HG03460 (cell line): ENCODE measurements at regions not wholly inside any gene's neighbourhood (a gene's known extent, or its start where the extent isn't known, plus 50 kb on each side); places are given as distances from the start of the nearest gene placed in this dataset.
A peak's percentile ranks its signal among the peaks of the same experiment; 100 is the strongest.

ENCODE experiments used
- ATAC-seq: cut with Tn5 transposase; IDR thresholded peaks from one replicate; pipeline ENCODE4 v1.9.1; 2021; ENCODE audit not compliant: unreplicated experiment

DNA sequence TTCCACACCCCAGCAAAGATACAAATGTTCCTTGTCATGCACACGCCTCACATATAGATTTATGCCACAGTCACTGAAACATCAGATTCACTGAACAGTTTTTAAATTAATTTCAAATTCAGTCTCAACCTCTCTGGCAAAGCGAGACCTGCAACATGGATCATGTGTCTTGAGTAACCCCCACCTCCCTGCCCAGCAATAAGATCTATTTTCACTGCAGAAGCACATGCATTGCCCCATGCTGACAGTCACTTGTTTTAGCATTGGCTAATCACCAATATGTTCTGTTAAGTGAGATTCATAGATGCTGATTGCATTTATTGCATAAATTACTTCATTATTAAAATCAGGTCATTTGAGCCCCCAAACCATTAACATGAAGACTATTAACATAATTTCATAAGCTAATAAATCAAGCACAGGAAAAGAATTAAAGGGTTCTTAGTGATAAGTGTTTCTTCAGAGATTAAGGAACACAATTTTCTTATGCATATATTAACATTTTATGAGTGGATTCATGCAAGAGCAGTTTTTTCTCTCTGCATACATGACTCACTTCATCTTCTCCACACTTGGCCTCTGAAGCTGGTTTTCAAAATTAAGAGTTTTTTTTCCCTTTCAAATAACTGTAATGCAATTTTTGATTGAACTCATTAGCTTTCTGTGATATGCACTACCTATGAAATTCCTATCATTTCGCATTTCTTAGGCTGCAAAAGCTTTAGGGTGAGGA is 173.2 kb upstream of the SOX4 start:
- ATAC-seq, result no peak

DNA sequence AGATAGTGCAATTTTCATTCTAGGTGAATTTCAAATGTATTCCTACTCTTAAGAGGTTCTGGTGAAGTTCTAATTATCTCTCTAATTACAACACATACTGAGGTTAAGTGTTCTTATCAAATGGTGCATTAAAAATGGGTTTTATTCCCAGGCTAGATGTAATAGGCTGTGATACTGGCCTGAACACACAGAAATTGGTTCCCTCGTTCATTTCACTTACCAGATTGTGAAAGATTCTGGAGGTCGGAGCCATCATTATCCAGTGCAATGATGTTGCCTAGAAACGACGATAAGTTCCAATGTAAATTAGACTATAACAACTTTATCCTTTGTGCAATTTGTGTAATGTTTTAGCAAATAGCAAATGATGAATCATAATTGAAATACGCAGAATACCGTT is 172.6 kb upstream of the SOX4 start:
- no peak for ATAC-seq

DNA sequence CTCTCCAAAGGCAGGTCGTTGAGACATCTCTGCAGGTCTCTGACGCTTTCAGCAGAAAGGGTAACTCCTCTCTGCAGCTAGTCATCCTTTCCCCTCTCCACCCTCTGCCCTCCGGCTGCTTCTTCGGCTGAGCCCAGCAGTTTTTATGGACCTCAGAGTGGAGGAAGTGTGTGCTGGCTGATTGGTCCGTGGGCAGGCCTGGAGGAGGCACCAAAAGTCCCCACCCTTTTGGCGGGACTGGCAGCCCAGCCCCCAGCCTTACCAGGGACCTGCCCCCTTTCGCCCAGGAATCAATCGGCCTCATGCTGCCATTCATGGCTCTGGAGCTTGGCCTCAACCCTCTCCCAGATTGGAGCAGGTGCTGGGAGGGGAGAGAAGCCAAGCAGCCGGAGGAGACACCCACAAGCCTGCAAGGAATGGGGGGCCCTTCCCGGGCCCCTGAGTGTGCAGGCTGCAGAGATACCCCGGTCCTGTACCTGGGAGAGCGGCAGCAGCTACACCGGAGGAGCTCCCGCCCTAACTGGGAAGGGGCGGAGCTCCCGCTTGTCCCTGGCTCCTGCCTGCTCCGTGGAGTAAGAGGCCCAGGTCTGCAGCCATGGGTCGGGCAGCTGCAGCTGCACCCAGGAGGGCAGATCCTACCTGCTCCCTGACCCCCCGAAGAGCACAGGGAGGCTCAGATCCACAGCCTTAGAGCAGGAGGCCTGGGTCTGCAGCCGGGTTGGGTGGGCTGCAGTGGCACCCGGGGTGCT is 170.3 kb upstream of the SOX4 start:
- ATAC-seq, result no peak

DNA sequence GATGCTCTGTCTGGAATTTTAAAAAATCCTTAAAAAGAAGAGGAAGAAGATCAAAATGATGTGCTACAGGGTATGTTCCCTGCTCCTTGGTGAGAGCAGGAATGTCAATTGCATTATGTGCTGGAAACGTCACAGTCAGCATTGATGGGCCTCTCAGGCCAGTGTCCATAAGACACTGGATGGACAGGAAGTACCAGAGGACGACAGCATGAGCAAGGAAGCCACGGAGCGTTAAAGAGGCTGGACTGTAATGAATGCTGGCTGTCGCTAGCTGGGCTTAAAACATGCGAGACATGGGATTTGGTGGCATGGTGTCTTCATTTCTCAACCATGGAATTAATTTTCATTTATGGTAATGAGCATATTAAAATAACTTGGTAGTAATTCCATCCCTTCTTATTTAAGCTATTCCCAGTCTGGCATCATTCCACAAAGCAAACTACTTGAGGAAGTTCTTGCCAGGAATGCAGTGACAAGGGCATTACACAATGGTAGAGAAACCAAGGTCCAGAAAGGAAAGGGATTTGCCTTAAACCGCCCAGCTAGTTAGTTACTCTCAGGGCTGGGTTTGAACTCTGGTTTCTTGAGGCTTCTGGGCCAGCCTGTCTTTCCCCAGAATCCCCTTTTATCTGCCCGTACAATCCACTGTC is 166.6 kb upstream of the SOX4 start:
- no peak for ATAC-seq

DNA sequence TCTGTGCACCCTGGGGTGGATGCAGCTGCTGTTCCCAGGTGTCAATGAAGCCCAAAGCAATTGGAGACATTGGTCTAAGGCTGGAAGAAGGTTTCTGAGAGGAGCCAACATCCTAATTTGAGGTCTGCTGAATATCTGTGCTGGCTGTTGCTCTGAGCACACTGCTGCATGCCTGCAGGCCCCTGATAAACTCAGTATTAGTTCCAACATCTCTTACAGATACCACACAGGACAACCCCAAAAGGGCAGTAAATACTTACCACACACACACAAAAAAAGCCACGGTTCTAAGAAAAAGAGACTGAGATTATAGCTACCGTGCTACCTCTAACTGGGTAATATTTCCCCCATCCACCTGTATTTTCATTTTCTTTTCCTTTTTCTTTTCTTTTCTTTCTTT is 164.3 kb upstream of the SOX4 start:
- ATAC-seq, result no peak

DNA sequence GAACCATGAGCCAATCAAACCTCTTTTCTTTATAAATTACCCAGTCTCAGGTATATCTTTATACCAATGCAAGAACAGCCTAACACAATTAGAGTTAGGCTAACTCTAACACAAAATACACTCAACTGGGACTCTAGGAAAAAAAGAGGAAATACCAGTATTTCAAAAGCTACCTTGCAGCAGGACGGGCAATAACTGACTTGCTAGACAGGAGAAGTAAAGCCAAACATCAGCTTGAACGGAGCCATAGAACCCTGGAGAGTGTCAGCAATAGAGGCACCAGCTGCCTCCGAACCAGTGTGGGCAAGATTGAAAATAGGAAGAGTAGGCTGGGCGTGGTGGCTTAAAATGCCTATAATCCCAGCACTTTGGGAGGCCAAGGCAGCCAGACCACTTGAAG is 162.0 kb upstream of the SOX4 start:
- no peak for ATAC-seq

DNA sequence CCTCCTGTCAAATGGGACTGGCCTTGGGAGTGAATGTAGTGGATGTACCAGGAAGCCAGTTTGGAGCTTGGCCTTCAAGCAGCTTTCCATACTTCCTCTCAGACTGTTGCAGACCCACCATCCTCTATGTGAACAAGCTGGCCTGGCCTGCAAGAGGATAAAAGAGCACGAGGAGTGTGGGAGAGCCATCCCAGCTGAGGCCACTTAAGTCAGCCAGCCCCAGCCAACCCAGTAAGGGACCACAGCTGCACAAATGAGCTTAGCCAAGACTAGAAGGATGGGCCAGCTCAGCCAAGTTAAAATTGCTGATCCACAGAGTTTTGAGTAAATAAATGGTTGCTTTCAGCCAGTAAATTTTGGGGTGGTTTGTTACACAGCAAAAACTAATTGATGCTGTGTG is 156.9 kb upstream of the SOX4 start:
- no peak for ATAC-seq

DNA sequence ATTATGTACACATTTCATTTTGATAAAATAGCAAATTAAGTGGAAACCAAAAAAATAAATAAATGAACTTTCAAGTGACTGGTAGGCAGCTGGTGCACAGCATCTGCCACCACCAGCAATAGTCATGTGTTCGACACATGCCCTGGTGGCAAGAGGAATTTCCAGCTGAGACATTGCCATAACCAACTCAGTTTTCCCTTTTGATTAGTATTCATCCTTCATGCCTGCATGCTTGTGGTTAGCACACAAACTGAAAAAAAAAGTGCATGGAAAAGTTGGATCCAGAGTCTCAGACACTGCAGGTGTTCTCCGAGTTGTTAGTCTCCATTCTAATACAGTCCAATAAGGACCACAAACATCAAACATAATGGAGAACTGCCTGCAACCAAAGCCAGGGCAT is 156.0 kb upstream of the SOX4 start:
- ATAC-seq, result no peak

DNA sequence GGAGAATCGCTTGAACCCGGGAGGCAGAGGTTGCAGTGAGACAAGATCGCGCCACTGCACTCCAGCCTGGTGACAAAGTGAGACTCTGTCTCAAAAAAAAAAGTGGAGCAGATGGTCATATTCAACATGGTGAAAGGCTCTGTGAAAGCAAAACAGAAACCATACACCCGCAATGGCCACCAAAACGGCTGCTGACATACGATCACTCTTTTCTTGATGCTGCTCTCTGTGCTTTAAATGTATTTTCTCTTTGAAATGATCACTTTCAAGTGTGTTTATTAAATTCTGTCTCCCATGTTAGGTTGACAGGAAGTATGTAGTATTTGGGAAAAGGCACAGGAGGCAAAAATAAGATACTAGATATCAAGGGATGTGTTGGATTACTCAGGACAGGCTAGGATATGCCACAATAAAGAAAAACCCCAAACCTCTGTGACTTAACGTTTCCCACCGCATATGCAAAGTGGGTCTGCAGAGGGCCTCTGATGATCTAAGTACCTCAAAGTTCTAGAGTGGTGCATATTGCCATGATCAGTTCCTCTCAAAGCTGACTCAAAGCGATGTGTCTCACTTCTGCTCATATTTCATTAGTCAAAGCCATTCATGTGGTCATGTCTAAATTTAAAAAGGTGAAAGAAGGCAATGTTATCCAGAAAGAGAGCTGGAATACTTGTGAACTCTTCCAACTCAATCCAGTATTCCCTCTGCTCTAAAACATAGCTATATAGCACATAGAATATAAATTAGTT is 155.1 kb upstream of the SOX4 start:
- peak; percentile 97 for ATAC-seq

DNA sequence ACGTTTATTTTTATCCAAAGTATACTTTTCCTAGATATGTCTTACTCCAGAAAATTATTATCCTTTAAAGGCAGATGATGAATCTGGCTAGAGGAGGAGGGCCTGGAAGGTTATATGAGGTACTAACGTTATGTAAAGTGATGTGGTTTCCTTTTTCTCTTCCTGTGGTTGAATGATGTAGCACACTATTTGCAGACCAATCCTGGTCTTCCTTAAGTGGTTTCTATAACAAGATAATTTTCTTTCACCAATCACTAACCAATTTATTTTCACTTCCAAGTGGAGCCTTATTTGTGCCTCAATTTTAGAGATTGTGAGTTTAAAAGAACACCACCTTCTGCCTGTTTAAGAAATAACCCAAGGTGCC is 154.6 kb upstream of the SOX4 start:
- ATAC-seq, result peak; percentile 51

DNA sequence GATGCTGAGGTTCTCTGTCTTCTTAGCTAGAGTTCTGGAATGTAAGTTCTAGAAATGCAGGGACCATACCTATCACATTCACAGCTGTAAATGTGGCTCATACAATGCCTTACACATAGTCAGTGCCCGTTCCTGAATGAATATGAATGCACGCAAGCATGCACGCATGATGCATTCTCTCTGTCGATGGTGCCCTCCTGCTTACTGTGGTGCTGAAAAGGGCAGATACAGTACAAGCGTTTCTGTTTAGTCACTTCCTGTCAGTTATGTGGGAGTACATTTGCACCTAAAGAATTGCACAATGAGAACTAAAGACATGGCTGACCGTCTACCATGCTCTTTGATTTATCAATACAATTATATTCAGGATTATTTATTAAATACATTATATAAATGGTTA is 152.2 kb upstream of the SOX4 start:
- ATAC-seq, result no peak

DNA sequence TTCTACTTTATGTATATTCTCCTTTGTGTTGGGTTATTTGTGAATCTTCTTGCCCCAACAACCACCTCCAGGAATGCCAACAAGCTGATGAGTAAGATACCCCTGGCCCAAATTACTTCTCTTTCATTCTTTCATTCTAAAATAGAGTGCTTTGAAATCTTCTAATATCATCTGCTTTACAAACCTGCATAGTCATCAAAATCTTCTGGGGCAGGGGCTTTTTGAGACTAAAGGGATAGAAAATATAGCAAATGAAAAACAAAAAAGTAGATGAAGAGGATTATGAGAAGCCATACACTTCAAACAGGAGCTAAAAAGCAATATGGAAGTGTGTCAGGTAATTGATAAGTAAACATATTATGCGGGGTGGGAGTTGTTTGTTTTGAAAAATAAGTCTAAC is 150.7 kb upstream of the SOX4 start:
- ATAC-seq, result no peak

DNA sequence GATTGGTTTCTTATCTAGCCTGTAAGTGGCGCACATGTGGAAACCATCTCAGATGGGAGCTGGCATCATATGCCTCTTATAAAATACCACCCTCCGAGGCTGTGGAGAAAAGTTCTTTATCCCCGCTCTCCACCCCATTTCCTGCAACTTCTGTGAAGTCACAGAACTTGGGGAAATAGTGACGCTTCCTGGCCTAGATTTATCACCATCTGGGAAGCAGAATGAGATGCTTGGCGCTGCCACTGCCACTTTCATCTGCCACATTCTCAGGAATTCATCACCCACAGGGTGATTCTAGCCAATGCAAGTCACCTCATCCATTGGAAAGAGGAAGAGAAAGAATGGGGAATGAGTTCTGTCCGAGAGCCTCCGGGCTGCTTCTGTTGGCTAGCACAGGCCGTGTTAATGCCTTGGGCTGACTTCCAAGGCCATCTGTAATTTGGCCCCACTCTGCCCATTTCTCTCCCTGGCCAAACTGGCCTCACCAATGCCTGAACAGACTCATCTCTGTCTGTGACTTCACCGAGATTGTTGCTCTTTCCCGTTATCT is 148.8 kb upstream of the SOX4 start:
- no peak for ATAC-seq

DNA sequence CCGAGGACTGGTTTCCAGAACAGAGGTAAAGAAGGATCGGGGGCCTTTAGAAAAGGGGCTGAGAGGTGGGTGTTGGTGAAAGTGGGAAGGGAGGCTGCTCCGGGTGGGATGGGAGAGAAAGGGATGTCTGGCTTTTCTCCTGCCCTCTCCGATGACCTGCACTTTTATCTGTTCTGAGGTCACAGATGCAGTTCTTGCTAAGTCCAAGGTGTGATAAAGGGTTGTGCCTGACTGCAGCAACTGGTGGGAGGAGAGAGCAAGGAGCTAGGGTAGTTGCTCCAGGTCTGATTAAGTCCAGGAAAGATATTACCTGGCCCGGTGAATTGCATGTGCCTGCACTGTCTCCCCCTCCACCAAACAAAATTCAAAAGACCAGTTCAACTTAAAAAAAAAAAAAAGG is 145.6 kb upstream of the SOX4 start:
- no peak for ATAC-seq

DNA sequence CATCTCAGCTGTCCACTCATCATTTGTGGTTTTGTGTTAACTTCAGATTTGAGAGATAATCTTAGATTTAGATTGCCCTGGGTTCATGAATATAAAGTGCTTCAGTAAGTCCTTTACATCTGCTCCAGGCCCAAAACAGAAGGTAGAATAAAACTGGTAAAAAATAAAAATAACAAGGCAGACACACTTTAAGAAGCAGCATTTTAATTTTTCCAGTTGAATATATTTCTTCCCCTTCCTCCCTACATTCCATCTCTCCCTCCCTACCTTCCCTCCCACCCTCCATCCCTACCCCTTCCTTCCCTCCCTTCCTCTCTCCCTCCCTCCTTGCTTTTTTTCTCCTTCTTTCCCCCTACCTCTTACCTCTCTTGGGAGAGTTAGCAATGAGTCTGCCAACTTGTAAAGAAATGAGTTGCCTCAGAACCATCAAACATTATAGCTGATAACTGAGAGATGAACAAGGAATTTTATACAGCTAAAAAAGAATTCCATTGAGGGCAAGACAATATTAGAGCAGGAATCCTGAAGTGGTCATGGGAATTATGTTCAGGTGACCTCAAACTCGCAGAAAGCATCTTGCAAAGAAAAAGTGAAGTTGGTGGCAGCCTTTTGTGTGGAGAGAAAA is 145.0 kb upstream of the SOX4 start:
- no peak for ATAC-seq

DNA sequence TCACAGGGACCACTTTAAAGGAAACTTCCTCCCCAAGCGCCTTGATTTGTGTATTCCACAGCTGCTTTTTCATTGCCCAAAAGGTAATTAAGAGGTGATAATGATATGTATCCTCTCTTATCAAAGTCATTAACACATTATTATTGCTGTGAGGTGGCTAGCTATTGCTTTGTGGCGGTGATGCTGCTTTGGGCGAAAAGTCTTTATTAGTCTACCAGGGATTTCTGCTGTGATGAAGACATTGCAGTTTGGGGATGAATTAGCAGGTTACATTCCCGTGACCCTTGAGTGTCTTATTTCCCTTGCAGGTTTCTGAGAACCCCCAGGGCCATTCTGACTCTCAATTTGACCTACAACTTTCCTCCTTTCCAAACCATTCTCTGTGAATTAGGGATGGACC is 143.4 kb upstream of the SOX4 start:
- no peak for ATAC-seq

DNA sequence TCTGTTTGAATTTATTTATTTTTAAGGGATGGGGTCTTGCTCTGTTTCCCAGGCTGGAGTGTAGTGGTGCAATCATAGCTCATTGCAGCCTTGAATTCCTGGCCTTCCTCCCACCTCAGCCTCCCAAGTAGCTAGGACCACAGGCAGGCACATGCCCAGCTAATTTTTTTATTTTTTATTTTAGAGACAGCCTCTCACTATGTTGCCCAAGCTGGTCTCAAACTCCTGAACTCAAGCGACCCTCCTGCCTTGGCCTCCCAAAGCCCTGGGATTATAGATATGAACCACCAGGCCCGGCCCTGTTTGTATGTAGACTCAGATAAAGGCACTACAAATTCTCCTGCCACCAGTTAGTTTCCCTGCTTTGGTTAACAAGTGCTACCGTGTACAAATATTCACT is 142.9 kb upstream of the SOX4 start:
- ATAC-seq, result no peak

DNA sequence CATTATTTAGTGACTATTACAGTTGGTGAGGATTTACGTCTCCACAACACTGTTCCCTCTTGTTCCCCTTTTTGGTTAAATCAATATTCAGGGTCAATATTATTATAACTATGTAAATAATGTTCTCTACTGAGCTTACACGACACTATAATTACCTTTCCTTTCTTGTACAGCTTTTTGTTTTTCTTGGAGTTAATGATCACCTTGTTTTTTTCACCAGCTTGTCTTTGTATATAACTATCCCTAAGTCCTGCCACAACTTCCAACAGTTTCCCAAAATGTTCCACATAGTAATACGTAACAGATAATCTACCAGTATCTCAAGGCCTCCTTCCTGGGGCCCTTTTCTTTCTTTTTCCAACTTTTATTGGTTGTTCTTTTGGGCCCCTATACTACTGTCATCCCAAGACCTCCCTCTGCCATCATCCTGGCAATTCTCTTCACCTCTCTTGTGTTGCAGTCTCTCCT is 142.0 kb upstream of the SOX4 start:
- no peak for ATAC-seq

DNA sequence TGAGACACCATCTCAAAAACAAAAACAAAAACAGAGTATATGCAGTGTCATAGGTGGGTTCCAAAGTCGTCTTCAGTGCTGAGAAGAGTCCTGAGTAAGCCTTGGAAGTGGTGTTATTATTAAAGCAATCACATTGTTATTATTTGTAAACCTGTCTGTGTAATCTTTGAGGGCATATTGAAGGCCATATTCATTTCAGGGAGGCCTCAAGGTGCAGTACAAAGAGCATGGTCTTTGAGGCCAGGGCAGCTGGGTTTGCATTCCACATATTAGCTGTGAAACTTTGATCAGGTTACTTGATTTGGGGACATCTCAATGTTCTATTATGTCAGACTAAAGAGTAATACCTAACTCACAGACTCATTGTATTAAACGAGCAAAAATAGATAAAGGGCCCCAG is 139.3 kb upstream of the SOX4 start:
- no peak for ATAC-seq

DNA sequence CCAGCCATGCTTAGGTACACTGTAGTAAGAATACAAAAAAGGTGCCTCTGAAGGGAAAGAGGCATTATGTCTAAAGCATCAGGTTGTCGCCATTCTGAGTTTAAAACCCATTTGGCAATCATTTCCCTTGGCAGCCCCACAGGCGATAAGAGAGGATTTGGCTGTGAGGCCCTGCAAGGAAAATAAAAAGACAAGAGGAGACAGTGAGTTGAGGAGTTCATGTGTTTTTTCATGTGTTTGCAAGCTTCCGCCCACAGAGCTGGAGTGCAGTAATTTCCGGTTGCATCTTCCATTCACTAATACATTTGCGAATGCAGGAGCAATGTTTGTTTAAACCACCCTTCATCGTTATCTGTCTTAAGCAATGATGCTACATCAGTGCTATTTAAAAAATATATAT is 138.5 kb upstream of the SOX4 start:
- ATAC-seq, result no peak

DNA sequence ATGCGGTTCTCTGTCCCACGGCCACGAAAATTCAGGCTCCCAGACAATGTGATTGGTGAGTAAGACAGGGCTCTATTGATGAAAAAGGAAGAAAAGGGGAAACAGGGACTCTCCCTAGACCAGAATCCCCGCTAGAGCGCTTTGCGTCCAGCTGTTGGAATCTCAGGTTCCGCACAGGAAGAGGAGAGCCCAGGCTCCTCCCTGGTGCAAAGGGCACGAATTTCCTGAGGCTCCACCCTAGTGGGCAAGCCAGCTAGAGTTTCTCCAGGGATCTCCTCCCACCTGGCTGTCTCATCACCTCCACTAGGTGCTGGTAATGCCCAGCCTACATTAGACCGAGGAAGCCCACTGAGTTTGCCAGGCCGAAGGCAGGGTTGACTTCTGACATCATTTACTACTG is 135.9 kb upstream of the SOX4 start:
- ATAC-seq, result no peak
